Duodenal mucosa (tissue), 2 donors: ENCODE measurements at regions not wholly inside any gene's neighbourhood (a gene's known extent, or its start where the extent isn't known, plus 50 kb on each side); places are given as distances from the start of the nearest gene placed in this dataset.
"Not testable (repeated sequence)": the region's sequence is repeated elsewhere in the genome, so short reads cannot be mapped to it uniquely, and the experiment has no call there.

Source experiments
- H3K27ac ChIP-seq: one replicate; pipeline ENCODE4 v1.7.0; 2013; ENCODE audit warnings: low read depth, low read length
- H3K27me3 ChIP-seq, 2 donors: one replicate each; pipeline ENCODE4 v1.7.0; 2013; ENCODE audit warnings: low read length in 2 of 2, control low read depth in 1 of 2; ENCODE audit not compliant: insufficient read depth in 2 of 2, control insufficient read depth in 1 of 2
- H3K36me3 ChIP-seq, 2 donors: one replicate each; pipeline ENCODE4 v1.7.0; 2013; ENCODE audit warnings: low read length in 2 of 2, control low read depth in 1 of 2; ENCODE audit not compliant: insufficient read depth in 2 of 2, control insufficient read depth in 1 of 2
- H3K4me1 ChIP-seq, 2 donors: one replicate each; pipeline ENCODE4 v1.7.0; 2013; ENCODE audit warnings: low read length in 2 of 2, control low read depth in 1 of 2; ENCODE audit not compliant: insufficient read depth in 2 of 2, control insufficient read depth in 1 of 2
- H3K4me3 ChIP-seq, 2 donors: one replicate each; pipeline ENCODE4 v1.7.0; 2013; ENCODE audit warnings: low read length in 2 of 2, low read depth in 1 of 2
- H3K9ac ChIP-seq, 2 donors: one replicate each; pipeline ENCODE4 v1.7.0; 2013; ENCODE audit warnings: low read length in 2 of 2, low read depth in 1 of 2
- H3K9me3 ChIP-seq, 2 donors: one replicate each; pipeline ENCODE4 v1.7.0; 2013; ENCODE audit warnings: low read length in 2 of 2, control low read depth in 1 of 2; ENCODE audit not compliant: control insufficient read depth in 1 of 2

DNA sequence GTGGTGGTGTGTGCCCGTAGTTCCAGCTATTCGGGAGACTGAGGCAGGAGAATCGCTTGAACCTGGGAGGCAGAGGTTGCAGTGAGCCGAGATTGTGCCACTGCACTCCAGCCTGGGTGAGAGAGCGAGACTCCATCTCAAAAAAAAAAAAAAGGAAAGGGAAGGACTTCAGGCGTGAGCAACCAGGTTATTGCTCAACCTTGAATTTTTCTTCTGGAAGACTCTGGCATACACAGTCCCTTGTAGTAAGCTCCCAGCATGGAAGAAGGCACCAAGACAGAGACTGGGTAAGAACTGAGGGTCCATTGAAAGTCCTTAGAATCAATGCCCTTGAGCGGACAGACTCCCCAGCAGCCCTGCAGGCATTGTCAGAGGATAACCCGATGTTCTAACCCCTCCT, 75.0 kb downstream of the C9orf50 start:
- H3K4me1 ChIP-seq, H3K36me3 ChIP-seq: not testable (repeated sequence)

DNA sequence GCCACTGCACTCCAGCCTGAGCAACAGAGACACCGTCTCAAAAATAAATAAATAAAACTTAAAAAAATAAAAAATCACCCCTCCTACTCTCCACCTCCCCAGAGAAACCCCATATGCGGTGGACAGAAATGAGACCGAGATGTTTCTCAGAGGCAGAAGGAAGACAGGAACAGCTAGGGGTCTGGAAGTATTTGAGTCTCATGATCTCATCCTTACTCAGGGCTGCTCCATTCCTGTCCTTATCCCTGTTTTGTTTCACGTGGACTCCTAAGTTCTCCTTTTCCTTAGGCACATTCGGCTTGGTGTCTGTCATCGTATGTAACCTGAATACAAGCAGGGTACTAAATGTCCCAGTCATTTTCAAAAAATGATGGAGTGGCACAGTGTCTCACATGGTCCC, 76.1 kb downstream of the C9orf50 start:
- peaks cover 9 to 11% of the 10 kb centered on the region in 2 donors for H3K27me3 ChIP-seq
- H3K27ac ChIP-seq = no peak overlapping the region
- H3K4me3 ChIP-seq = no peak overlapping the region
- no peak overlapping the region for H3K9ac ChIP-seq
- H3K36me3 ChIP-seq = no peaks in the 10 kb centered on the region
- no peaks in the 10 kb centered on the region for H3K9me3 ChIP-seq
- H3K4me1 ChIP-seq = peaks cover 0 to 5% of the 10 kb centered on the region in 2 donors

More for the DNA sequence above, 75.0 kb downstream of the C9orf50 start:
- not testable (repeated sequence) for H3K9ac ChIP-seq, H3K4me3 ChIP-seq, H3K9me3 ChIP-seq, H3K27ac ChIP-seq
- H3K27me3 ChIP-seq = peaks cover 17% of the 10 kb centered on the region in 2 donors

DNA sequence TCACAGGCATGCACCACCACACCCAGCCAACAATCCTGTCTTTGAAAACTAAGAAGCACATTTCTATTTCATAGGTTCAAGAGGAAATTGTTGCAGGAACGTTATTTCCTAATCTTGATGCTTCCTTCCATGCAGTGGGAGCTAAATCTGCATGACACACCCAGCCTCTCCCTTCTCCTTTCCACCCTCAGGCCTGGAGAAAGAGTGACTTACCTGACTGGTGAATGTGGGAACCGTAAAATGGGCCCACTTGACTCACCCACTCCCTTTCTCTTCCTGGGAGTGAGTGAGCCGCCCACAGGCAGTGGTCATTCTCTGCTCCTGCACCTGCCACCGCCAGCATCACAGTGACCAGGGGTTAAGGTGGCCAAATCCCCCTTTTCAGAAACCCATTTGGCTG, 78.2 kb downstream of the C9orf50 start:
- no peaks in the 10 kb centered on the region for H3K36me3 ChIP-seq
- H3K4me1 ChIP-seq = no peaks in the 10 kb centered on the region
- no peak overlapping the region for H3K4me3 ChIP-seq
- H3K9ac ChIP-seq = no peak overlapping the region
- H3K27me3 ChIP-seq = no peaks in the 10 kb centered on the region
- no peak overlapping the region for H3K27ac ChIP-seq
- no peaks in the 10 kb centered on the region for H3K9me3 ChIP-seq

DNA sequence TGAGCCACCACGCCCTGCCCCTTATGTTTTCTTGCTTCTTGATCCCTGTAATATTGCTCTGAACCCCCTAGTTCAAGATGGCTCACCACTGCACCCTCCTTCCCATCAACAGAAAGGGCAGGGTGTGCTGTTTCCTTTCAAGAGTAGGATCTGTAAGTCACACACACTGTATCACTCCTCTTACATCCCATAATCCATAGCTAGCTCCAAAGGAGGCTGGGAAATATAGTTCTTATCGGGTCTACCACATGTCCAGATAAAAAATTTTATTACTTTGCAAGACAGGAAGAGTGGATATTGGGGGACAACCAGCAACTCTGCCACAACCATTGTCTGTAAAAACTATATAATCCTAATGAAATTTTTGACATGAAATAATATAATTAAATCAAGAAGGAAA, 79.6 kb downstream of the C9orf50 start:
- Histone ChIP-seq H3K9ac (no peak overlapping the region), H3K4me1 (no peaks in the 10 kb centered on the region), H3K4me3 (no peak overlapping the region), H3K27ac (no peak overlapping the region), H3K36me3 (no peaks in the 10 kb centered on the region), H3K9me3 (no peaks in the 10 kb centered on the region), H3K27me3 (no peaks in the 10 kb centered on the region)

DNA sequence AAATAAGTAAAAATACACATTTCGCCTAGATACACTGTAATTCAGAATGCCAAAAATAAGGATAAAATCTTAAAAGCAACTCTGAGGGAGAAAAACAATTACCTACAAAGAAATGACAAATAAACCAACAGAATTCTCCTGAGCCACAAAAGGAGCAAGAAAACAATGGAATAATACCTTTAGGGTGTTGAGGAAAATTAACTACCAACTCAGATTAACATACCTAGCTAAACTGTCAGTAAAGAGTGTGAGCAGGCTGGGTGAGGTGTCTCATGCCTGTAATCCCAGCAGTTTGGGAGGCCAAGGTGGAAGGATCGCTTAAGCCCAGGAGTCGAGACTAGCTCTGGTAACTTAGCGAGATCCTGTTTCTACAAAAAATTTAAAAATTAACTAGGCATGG, 81.5 kb downstream of the C9orf50 start:
- H3K27me3 ChIP-seq = no peaks in the 10 kb centered on the region
- no peaks in the 10 kb centered on the region for H3K9me3 ChIP-seq
- no peaks in the 10 kb centered on the region for H3K36me3 ChIP-seq
- H3K27ac ChIP-seq = no peak overlapping the region
- H3K4me3 ChIP-seq = no peak overlapping the region
- H3K4me1 ChIP-seq = no peaks in the 10 kb centered on the region
- no peak overlapping the region for H3K9ac ChIP-seq

DNA sequence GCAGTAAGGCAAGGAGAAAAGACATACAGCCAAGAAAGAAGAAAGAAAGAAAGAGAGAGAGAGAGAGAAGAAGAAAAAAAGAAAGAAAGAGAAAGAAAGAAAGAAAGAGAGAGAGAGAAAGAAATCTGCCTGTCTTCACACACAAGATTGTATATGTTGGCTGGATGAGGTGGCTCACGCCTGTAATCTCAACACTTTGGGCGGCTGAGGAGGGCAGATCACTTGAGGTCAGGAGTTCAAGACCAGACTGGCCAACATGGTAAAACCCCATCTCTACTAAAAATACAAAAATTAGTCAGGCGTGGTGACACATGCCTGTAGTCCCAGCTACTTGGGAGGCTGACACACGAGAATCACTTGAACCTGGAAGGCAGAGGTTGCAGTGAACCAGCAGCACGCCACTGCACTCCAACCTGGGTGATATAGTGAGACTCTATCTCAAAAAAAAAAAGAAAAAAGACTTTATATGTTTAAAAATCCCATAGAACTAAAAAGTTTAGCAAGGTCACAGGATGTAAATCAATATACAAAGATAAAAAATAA, 89.0 kb downstream of the C9orf50 start:
- not testable (repeated sequence) for H3K27me3 ChIP-seq, H3K36me3 ChIP-seq, H3K9me3 ChIP-seq, H3K4me1 ChIP-seq, H3K27ac ChIP-seq, H3K4me3 ChIP-seq, H3K9ac ChIP-seq

DNA sequence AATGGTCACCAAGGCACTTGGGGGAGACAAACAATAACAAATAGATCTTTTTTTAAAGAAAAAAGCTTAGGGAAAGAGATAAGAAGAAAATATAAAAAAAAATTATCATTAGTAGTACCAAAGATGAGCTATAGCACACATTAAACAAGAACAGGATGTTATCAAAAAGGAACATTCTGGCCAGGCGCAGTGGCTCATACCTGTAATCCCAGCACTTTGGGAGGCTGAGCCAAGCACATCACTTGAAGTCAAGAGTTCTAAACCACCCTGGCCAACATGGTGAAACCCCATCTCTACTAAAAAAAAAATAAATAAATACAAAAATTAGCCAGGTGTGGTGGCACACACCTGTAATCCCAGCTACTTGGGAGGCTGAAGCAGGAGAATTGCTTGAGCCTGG, 92.9 kb downstream of the C9orf50 start:
- not testable (repeated sequence) for H3K27me3 ChIP-seq, H3K27ac ChIP-seq, H3K9ac ChIP-seq, H3K9me3 ChIP-seq, H3K4me1 ChIP-seq, H3K36me3 ChIP-seq, H3K4me3 ChIP-seq

- Histone ChIP-seq H3K36me3 (no peaks in the 10 kb centered on the region), H3K9me3 (no peaks in the 10 kb centered on the region), H3K27ac (no peak overlapping the region), H3K4me3 (no peak overlapping the region), H3K4me1 (no peaks in the 10 kb centered on the region), H3K27me3 (peaks cover 0 to 6% of the 10 kb centered on the region in 2 donors), H3K9ac (no peak overlapping the region)
These were observed 95.2 kb downstream of the C9orf50 start for GRCh38 chr9:129525656-129526196.

GRCh38 chr9:129524582-129525270, 96.2 kb downstream of the C9orf50 start:
- Histone ChIP-seq H3K9ac (no peak overlapping the region), H3K27ac (no peak overlapping the region)

GRCh38 chr9:129523943-129524581, 96.8 kb downstream of the C9orf50 start:
- H3K9me3 ChIP-seq = no peaks in the 10 kb centered on the region
- no peak overlapping the region for H3K4me3 ChIP-seq
- no peak overlapping the region for H3K9ac ChIP-seq
- H3K36me3 ChIP-seq = no peaks in the 10 kb centered on the region
- H3K27ac ChIP-seq = no peak overlapping the region
- peaks cover 0 to 6% of the 10 kb centered on the region in 2 donors for H3K27me3 ChIP-seq
- no peaks in the 10 kb centered on the region for H3K4me1 ChIP-seq

More at GRCh38 chr9:129524582-129525270, 96.2 kb downstream of the C9orf50 start:
- Histone ChIP-seq H3K4me1 (no peaks in the 10 kb centered on the region), H3K27me3 (peaks cover 0 to 6% of the 10 kb centered on the region in 2 donors), H3K4me3 (no peak overlapping the region), H3K9me3 (no peaks in the 10 kb centered on the region), H3K36me3 (no peaks in the 10 kb centered on the region)
